HEK293 (cell line): ENCODE measurements at regions not wholly inside any gene's neighbourhood (a gene's known extent, or its start where the extent isn't known, plus 50 kb on each side); places are given as distances from the start of the nearest gene placed in this dataset.

Experiments
- CTCF ChIA-PET: fragments of 350-600 bp; formaldehyde crosslinking; extraction: SDS; loops from one replicate; lab custom pipeline; 2021; ENCODE audit warnings: antibody characterized with exemption; lab: Yijun Ruan, JAX
- POLR2A ChIA-PET: fragments of 300-600 bp; formaldehyde crosslinking; extraction: SDS; loops from one replicate; lab custom pipeline; 2020; ENCODE audit warnings: antibody characterized with exemption, inconsistent platforms; lab: Yijun Ruan, JAX
- H3K27ac ChIP-seq: fragments of 200-500 bp; sonication (Bioruptor generic); 2 replicates; pipeline ENCODE4 v1.5.1; 2014; ENCODE audit warnings: low read depth, low read length, control low read depth, inconsistent platforms; ENCODE audit errors: extremely low read depth
- H3K36me3 ChIP-seq, 2 experiments: fragments of 200-500 bp in 1 of 2; sonication (Bioruptor generic) in 1 of 2; 1 replicate in 1 of 2; 2 replicates in 1 of 2; pipeline ENCODE4 v1.5.1; 2014 to 2017; ENCODE audit warnings: inconsistent platforms in 2 of 2, low read length in 2 of 2; ENCODE audit not compliant: control insufficient read depth in 2 of 2, insufficient read depth in 1 of 2
- H3K4me1 ChIP-seq: fragments of 200-500 bp; sonication (Bioruptor generic); 2 replicates; pipeline ENCODE4 v1.5.1; 2014; ENCODE audit warnings: mild to moderate bottlenecking, low read length, inconsistent platforms; ENCODE audit not compliant: control insufficient read depth, insufficient read depth
- H3K4me3 ChIP-seq: 2 replicates; pipeline ENCODE4 v1.5.1; 2011; ENCODE audit warnings: low read depth, mild to moderate bottlenecking, control low read depth, low read length, moderate library complexity
- H3K9me3 ChIP-seq: fragments of 200-500 bp; sonication (Bioruptor generic); 2 replicates; pipeline ENCODE4 v1.5.1; 2014; ENCODE audit warnings: low read depth, low read length, inconsistent platforms; ENCODE audit not compliant: control insufficient read depth, insufficient read depth
- GLIS2 ChIP-seq: fragments of 450-650 bp; formaldehyde crosslinking; IDR thresholded peaks from 2 replicates; pipeline ENCODE4 v1.5.1; 2016; ENCODE audit warnings: missing biosample characterization, missing genetic modification characterization
- SALL2 ChIP-seq: fragments of 450-650 bp; formaldehyde crosslinking; IDR thresholded peaks from 2 replicates; pipeline ENCODE4 v1.5.0; 2017; ENCODE audit warnings: missing biosample characterization, mild to moderate bottlenecking, missing genetic modification characterization, borderline replicate concordance
- TCF7L2 ChIP-seq: IDR thresholded peaks from 2 replicates; pipeline ENCODE4 v1.6.1; 2011; ENCODE audit warnings: low read depth, mild to moderate bottlenecking, inconsistent platforms, low read length, moderate library complexity, borderline replicate concordance
- TRIM28 ChIP-seq: IDR thresholded peaks from 2 replicates; pipeline ENCODE4 v1.6.1; 2011; ENCODE audit warnings: low read length, control low read depth, borderline replicate concordance
- ZFHX2 ChIP-seq: fragments of 450-650 bp; formaldehyde crosslinking; conservative IDR thresholded peaks from 2 replicates; pipeline ENCODE4 v1.5.1; 2016; ENCODE audit warnings: missing biosample characterization, missing genetic modification characterization
- ZIC2 ChIP-seq: fragments of 450-650 bp; formaldehyde crosslinking; IDR thresholded peaks from 2 replicates; pipeline ENCODE4 v1.5.1; 2016; ENCODE audit warnings: missing biosample characterization, missing genetic modification characterization
- ZNF10 ChIP-seq: fragments of 450-650 bp; formaldehyde crosslinking; IDR thresholded peaks from 2 replicates; pipeline ENCODE4 v1.5.1; 2017; ENCODE audit warnings: missing biosample characterization, missing genetic modification characterization
- ZNF184 ChIP-seq: fragments of 450-650 bp; IDR thresholded peaks from 2 replicates; pipeline ENCODE4 v1.5.1; 2018; ENCODE audit warnings: missing biosample characterization, mild to moderate bottlenecking, missing genetic modification characterization
- ZNF2 ChIP-seq: fragments of 450-650 bp; formaldehyde crosslinking; IDR thresholded peaks from 2 replicates; pipeline ENCODE4 v1.5.1; 2016; ENCODE audit warnings: missing biosample characterization, missing genetic modification characterization
- ZNF202 ChIP-seq: fragments of 450-650 bp; formaldehyde crosslinking; IDR thresholded peaks from 2 replicates; pipeline ENCODE4 v1.5.1; 2016; ENCODE audit warnings: missing biosample characterization, missing genetic modification characterization, borderline replicate concordance
- ZNF214 ChIP-seq: fragments of 450-650 bp; formaldehyde crosslinking; IDR thresholded peaks from 2 replicates; pipeline ENCODE4 v1.5.1; 2017; ENCODE audit warnings: missing biosample characterization, mild to moderate bottlenecking, missing genetic modification characterization, borderline replicate concordance
- ZNF324 ChIP-seq: fragments of 450-650 bp; formaldehyde crosslinking; IDR thresholded peaks from 2 replicates; pipeline ENCODE4 v1.5.1; 2016; ENCODE audit warnings: missing biosample characterization, missing genetic modification characterization
- ZNF404 ChIP-seq: fragments of 450-650 bp; formaldehyde crosslinking; IDR thresholded peaks from 2 replicates; pipeline ENCODE4 v1.5.1; 2017; ENCODE audit warnings: missing biosample characterization, missing genetic modification characterization
- ZNF423 ChIP-seq: fragments of 450-650 bp; formaldehyde crosslinking; IDR thresholded peaks from 2 replicates; pipeline ENCODE4 v1.5.1; 2016; ENCODE audit warnings: missing biosample characterization, missing genetic modification characterization
- ZNF548 ChIP-seq: fragments of 450-650 bp; formaldehyde crosslinking; IDR thresholded peaks from 2 replicates; pipeline ENCODE4 v1.5.1; 2016; ENCODE audit warnings: missing biosample characterization, missing genetic modification characterization
- ZNF654 ChIP-seq: fragments of 450-650 bp; formaldehyde crosslinking; IDR thresholded peaks from 2 replicates; pipeline ENCODE4 v1.5.1; 2016; ENCODE audit warnings: low read depth, missing biosample characterization, missing genetic modification characterization
- TF ChIP-seq, protein P1 (sequence below): fragments of 450-650 bp; formaldehyde crosslinking; IDR thresholded peaks from 2 replicates; pipeline ENCODE4 v1.5.1; 2016; ENCODE audit warnings: missing biosample characterization, missing genetic modification characterization
- TF ChIP-seq, protein P2 (sequence below): IDR thresholded peaks from 2 replicates; pipeline ENCODE4 v1.6.1; 2011; ENCODE audit warnings: mild to moderate bottlenecking, low read depth, low read length, borderline replicate concordance

DNA sequence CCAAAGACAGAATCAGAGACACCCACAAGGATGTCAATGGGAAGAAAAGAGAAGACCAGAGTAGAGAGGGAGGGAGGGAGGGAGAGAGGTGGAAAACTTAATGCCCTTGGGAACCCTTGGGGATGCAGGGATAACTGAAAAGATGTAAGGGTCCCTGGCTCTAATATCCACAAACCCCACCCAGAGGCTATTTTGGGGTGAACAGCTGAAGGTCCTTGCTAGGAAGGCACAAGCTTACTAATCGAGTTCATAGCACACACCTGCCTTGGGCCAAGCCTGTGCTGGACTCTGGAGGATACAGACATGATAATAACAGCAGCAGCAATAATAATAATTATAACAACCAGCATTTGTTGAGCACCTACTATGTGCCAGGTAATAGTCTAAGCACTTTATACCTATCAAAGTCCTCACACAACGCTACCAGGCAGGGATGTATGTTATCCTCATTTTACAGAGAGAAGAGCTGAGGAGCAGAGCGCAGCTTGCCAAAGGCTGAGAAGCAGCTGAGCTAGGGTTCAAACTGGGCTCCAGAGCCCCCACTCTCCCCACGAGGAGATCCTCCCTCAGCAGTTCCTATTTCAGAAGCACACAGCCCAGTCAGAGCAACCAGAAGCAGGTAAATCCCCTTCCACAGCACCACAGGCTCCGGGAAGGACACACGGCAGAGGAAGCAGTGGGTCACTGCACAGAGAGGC, 174.2 kb downstream of the ANKRD60 start:
- Histone ChIP-seq H3K4me3 (no peak overlapping the region), H3K4me1 (no peaks in the 10 kb centered on the region), H3K27ac (no peak overlapping the region), H3K36me3 (no peaks in the 10 kb centered on the region), H3K9me3 (no peaks in the 10 kb centered on the region)
- ChIA-PET POLR2A (no interaction called here), CTCF (no interaction called here)
- TF ChIP-seq TRIM28 = no peak
- no peak for TF ChIP-seq GLIS2 (tag by site-specific recombination)
- no peak for TF ChIP-seq ZNF404 (tag by site-specific recombination)
- no peak for TF ChIP-seq ZNF10 (tag by site-specific recombination)
- TF ChIP-seq ZFHX2 (tag by site-specific recombination) = no peak
- no peak for TF ChIP-seq ZNF324
- no peak for TF ChIP-seq ZIC2 (tag by site-specific recombination)
- no peak for TF ChIP-seq ZNF654
- TF ChIP-seq, protein P1, sequence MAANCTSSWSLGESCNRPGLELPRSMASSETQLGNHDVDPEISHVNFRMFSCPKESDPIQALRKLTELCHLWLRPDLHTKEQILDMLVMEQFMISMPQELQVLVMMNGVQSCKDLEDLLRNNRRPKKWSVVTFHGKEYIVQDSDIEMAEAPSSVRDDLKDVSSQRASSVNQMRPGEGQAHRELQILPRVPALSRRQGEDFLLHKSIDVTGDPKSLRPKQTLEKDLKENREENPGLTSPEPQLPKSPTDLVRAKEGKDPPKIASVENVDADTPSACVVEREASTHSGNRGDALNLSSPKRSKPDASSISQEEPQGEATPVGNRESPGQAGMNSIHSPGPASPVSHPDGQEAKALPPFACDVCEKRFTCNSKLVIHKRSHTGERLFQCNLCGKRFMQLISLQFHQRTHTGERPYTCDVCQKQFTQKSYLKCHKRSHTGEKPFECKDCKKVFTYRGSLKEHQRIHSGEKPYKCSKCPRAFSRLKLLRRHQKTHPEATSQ (tag by site-specific recombination) = no peak
- TF ChIP-seq ZNF214 (tag by site-specific recombination) = no peak
- no peak for TF ChIP-seq ZNF2 (tag by site-specific recombination)

DNA sequence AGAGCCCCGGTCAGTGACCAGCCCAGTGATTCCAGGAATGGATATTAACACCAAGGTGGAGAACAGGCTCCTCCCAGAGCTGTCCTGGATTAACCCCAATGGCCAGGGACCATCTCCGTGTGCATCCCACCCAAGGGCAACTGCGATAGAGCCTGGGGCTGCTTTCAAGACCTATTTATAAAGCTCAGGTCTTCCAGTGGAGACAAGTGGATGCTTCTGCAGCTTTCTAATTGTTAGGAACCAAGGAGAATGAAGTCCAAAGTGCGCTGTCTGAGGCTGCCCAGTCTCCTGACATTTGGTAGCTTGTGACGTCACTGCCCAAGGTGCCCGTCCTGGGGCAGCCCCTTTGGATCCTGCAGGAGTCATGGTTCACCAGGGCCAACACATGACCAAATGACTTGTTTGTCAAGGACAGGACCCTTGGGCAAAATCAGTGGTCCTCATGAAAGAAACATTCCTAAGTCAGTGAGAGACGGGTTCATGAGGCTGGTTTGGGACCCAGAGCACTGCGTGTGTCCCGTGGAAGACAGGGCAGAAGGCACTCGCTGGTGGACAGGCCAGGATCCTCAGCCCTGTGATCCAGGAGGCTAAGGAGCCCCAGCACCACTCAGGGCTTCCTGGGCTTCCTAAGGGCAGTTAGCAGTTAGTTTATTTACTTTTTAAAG, 174.9 kb downstream of the ANKRD60 start:
- ChIA-PET POLR2A (no interaction called here), CTCF (no interaction called here)
- Histone ChIP-seq H3K9me3 (no peaks in the 10 kb centered on the region), H3K36me3 (no peaks in the 10 kb centered on the region), H3K4me3 (no peak overlapping the region), H3K27ac (no peak overlapping the region), H3K4me1 (no peaks in the 10 kb centered on the region)
- TF ChIP-seq, protein P2, sequence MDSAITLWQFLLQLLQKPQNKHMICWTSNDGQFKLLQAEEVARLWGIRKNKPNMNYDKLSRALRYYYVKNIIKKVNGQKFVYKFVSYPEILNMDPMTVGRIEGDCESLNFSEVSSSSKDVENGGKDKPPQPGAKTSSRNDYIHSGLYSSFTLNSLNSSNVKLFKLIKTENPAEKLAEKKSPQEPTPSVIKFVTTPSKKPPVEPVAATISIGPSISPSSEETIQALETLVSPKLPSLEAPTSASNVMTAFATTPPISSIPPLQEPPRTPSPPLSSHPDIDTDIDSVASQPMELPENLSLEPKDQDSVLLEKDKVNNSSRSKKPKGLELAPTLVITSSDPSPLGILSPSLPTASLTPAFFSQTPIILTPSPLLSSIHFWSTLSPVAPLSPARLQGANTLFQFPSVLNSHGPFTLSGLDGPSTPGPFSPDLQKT = no peak
- TF ChIP-seq ZNF423 (tag by site-specific recombination) = no peak
- no peak for TF ChIP-seq TCF7L2
- no peak for TF ChIP-seq ZNF548
- no peak for TF ChIP-seq SALL2 (tag by site-specific recombination)

DNA sequence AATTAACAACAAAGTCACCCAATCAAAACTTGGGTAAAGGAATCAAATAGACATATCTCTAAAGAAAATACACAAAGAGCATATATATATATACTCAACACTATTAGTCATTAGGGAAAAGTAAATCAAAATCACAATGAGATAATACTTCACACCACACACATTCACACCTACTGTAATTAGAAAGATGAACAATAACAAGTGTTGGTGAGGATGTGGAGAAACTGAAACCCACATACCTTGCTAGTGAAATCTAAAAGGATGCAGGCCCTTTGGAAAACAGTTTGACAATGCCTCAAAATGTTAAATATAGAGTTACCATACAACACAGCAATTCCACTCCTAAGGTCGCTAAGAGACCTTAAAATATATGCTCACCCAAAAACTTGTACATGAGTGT, 177.1 kb downstream of the ANKRD60 start:
- POLR2A ChIA-PET = no interaction called here
- Histone ChIP-seq H3K9me3 (no peaks in the 10 kb centered on the region), H3K4me1 (no peaks in the 10 kb centered on the region), H3K4me3 (no peak overlapping the region), H3K36me3 (no peaks in the 10 kb centered on the region), H3K27ac (no peak overlapping the region)
- TF ChIP-seq ZNF202 (no peak), ZNF184 (tag by site-specific recombination) (peak; percentile 100)
- CTCF ChIA-PET = no interaction called here
